ENCODE measurements at regions not wholly inside any gene's neighbourhood (a gene's known extent, or its start where the extent isn't known, plus 50 kb on each side); places are given as distances from the start of the nearest gene placed in this dataset.
"Not testable (repeated sequence)": the region's sequence is repeated elsewhere in the genome, so short reads cannot be mapped to it uniquely, and the experiment has no call there.

DNA sequence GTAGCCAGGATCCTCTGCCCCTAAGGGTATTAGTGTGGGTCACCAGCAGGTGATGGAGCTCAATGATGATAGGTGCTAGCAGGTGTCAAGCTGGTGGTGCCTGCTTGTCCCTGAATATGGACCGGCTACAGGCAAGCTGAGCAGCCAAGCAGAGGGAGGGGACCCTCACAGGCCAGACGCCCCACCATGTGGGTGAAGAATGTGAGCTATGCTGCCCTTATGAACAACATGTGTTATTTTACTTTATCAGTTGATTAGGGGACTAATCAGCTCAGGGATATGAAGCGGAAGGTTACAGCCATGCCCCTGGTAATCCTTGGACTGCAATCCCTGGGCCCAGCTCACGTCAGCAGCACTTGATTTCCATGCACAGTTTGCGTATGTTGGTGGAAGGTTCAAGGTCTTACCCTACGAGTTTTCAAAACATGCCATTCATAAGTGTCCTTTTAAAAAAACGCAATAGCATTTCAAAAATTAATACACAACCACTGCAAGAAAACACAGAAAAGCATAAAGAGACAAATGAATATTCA, 106.0 kb downstream of the CDC7 start:
- DNase-seq = no peak

DNA sequence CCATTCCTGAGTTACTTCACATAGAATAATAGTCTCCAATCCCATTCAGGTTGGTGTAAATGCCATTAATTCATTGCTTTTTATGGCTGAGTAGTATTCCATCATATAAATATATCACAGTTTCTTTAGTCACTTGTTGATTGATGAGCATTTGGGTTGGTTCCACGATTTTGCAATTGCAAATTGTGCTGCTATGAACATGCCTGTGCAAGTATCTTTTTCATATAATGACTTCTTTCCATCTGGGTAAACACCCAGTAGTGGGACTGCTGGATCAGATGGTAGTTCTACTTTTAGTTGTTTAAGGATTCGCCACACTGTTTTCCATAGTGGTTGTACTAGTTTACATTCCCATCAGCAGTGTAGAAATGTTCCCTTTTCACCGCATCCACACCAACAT, 107.0 kb downstream of the CDC7 start:
- not testable (repeated sequence) for DNase-seq

DNA sequence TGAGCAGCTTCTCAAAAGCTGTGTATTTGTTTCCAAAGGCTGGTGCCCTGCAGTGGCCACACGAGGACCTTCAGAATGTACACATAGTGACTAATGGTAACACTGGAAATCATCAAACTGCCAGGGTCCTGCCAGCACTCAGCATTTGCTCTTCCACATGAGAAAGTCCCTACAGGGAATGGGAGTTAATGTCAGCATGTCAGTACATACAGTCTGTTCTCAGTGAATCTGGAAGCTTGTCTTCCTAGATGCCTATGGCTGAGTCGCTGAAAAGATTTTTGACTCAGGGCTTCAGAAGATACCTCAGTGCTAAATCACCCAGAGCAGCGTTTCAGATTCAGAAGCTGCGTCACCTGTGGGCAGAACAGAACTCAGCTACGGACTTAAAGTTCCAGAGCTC, 108.2 kb downstream of the CDC7 start:
- no peak for DNase-seq

DNA sequence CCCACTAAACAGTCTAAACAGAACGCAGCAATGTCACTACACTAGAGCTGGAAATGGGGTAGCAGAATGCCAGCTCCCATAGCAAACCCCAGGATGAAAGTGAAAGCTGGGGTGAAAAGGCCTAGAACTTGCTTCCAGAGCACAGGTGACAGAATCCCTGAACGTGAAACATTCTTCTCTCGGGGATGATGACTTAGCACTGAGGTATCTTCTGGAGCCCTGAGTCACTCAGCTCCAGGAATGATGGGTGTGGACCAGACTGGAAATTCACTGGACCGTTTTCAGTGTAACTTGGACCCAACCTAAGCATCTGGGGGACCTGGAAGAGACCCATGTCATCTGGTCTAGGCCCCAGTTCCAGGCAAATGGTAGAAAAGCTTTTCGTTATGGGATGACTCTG, 108.9 kb downstream of the CDC7 start:
- no peak for DNase-seq

DNA sequence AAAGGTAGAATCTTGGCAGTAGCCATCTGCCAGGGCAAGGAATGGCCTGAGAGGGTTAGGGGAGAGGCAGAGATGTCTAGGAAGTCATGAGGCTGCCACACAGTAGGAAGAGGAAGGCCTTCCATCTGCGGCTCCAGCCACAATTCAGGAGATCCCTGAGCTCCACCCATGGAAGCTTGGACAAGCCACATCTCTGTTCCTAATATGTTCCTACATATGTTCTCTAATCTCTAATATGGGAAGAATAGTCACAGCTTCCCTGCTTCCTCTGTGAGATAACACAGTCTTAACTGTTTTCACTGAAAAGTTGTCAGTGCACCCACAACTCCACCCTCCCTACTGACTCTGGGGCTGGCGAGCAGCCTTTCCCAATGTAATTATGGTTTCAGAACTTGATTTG, 109.5 kb downstream of the CDC7 start:
- DNase-seq = no peak

DNA sequence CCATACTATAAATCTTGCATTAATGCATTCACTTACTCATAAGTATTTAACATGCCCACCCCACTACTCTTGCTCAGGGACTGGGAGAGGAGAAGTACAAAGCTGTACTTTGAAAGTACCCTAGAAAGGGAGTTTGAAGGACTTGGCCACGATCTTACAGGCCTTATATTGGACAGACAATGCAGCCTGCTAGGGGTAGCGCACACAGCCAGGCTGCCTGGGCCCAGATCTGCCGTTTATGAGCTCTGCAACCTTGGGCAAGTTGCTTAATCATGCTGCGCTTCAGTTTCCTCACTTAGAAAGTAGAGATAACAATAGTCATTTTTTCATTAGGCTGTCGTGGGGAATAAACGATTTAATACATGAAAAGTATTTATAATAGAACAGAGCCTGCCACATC, 110.1 kb downstream of the CDC7 start:
- DNase-seq = no peak

DNA sequence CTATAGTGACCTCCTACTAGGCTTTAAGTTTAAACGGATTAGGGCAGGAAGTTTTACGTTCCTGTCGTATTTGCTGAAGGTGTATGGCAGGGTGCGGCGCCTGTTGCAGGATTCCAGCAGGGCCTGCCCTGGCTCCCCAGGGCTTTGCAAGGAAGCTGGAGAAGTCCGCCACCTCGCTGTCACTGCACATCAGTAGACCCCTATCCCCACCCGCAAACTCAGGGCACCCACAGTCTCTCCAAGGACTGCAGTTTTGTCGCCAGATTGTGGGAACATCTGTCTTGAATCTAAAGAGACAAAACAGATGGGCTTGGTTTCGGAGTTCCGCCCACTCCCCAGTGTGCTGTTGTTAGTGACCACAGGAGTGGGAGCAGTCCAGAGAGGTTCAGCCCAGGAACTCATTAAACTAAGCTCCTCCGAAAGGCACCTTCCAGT, 110.8 kb downstream of the CDC7 start:
- DNase-seq = no peak

DNA sequence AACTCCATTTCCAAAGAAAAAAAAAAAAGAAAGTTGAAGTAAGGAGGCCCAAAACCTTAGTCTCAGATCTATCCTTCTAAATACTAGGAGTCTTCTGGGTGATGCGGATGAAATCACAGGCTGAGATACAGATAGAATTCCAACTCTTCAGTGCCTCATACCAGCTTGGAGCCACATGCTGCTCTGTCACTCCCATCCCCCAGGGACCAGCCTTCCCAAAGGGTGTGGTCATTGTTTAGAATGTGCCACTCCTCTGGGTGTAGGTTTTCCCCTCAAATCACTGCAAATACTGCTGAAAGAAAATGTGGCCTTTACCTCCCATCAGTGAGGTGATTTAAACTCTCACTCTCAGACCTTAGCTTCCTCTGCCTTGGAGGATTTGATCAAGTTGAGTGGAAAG, 112.9 kb downstream of the CDC7 start:
- no peak for DNase-seq

DNA sequence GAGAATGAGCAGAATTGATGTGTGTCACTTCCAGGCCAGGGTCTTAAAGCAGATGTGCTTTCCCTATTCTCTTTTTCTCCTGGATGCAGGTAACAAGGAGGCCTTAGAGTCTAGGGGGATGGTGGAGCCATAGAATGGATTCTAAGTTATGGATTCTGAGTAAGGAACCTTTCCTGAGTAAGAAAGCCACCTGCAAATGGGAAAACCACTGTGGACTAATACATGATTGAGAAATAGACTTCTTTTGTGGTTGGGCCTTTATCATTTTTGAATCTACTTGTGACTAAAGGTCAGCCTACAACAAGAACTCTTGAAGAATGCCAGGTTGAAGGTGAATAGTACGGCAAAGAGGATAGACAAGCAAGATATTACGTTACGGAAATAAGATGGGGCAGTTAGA, 116.1 kb downstream of the CDC7 start:
- no peak for DNase-seq

DNA sequence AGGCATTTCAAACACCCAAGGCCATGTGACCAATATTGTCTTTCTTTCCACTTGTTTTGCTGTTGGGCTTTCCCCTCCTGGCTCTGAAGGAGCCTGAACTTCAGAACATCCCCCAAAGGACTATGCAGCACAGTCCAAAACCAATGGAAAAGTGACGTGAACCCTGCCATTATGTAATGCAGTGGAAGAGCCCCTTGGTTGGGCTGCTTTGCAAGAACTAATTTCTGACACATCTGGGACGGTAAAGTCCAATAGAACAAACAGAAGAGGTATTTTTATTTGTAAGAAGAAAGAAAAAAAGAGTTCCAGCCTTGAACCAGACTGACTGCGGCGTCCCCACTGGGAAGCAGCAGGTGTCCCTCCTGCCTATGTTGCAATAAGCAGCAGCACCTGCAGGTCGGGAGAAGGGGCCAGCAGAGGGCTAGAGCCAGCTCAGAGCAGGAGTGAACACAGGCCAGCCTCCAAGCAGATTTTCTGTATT, 116.7 kb downstream of the CDC7 start:
- no peak for DNase-seq

DNA sequence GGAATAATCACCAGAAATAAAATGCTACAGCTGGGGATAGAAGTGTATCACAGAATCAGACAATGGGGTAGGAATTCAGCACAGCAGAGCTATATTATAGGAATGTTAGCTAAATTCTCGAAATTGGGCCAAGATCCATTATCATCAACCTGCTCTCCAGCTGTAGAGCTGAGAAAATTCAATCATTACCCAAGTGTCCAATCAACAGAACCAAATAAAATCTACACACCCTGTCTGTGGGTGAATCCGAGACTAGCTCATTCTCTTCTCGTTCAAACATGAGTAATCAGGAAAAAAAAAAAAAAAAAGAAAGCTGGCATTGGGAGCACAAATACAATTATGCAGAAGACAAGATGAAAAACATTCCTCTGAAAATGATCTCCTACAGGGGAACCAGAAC, 119.2 kb downstream of the CDC7 start:
- no peak for DNase-seq

DNA sequence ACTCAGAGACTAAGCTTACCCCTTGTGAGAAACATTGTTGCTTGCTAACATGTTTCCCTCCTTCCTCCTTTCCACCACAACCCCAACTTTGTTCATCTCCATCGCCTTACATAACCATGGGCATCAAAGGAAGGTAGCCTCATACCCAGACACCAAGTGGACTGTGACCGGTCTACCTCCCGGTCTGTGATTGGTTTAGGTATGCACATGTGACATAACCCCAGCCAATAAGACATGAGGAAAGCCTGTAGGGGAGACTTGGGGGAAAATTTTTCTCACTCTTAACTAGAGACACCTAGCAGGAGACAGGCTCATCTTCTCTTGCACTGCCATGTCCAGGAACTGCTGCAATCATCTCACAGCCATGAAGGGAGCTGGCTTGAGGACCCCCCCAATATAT, 120.7 kb downstream of the CDC7 start:
- DNase-seq = no peak

DNA sequence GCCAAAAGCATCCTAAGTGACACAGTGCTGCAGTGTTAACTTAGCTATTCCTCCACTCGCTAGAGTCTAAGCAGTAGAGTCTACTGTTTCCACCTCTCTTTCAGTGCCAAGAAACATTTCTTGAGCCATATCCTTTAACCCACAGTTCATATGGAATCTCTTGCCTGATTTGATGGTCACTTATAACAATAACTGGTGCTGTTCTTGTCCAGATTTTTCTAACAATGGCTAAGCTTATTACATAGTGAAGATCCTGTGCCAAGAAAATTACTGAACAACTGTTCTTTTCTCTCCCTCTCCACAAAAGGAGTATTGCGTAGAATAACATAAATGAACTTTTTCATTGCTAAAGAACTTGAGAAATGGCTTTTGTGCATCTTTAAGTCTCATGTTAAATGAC, 121.3 kb downstream of the CDC7 start:
- no peak for DNase-seq

DNA sequence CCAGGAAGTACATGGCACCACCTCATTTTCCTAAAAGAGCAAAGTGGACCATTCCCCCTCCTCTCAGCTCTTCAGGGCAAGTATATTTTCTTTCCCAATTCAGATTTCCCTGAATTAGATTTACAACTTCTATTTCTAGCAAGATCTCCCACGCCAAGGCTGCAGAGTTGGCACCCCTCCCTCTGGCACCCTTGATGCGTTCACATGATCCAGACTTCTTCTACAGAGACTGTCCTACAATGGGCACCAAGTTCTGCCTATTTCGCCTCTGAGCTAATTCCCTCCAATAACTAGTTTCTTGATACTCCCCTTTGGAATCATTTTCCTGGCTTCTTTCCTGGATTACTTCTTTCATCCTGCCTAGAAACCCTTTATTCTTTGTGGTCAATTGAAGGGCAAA, 122.0 kb downstream of the CDC7 start:
- no peak for DNase-seq

DNA sequence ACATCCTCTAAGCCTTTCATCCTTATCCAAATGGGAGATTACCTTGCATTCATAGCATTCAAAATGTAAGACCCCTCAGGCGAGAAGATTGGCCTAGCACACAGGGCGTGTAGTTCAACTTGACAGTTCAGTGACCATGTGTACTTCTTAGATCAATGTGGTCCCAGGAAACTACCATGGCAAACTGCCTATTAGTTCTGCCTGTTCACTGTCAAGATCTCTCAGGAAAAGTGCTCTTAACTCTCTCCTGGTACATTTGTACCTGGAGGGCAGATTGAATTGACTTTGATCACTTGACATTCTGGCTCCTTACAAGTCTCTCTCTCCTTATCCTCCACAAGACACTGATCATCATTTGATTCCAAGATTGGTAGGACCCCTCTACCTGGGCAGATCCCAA, 122.4 kb downstream of the CDC7 start:
- DNase-seq = no peak

DNA sequence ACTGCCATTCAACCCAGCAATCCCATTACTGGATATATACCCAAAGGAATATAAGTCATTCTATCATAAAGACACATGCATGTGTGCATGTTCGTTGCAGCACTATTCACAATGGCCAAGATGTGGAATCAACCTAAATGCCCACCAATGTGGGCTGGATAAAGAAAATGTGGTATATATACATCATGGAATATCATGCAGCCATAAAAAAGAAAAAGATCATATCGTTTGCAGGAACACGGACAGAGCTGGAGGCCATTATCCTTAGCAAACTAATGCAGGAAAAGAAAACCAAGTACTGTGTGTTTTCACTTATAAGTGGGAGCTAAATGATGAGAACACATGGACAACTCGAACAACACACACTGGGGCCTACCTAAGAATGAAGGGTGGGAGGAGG, 123.7 kb downstream of the CDC7 start:
- no peak for DNase-seq
